Astrocyte of the spinal cord (primary cell): ENCODE measurements at regions not wholly inside any gene's neighbourhood (a gene's known extent, or its start where the extent isn't known, plus 50 kb on each side); places are given as distances from the start of the nearest gene placed in this dataset.
A peak's percentile ranks its signal among the peaks of the same experiment; 100 is the strongest.
"Not testable (repeated sequence)": the region's sequence is repeated elsewhere in the genome, so short reads cannot be mapped to it uniquely, and the experiment has no call there.

Experiments used
- DNase-seq: peaks from one replicate; pipeline ENCODE4 v3.0.0; 2011; ENCODE audit warnings: low read depth, low spot score
- H3K4me3 ChIP-seq: 2 replicates; pipeline ENCODE4 v1.5.1; 2011; ENCODE audit warnings: low read depth, mild to moderate bottlenecking, low read length, moderate library complexity
- CTCF ChIP-seq: IDR thresholded peaks from 2 replicates; pipeline ENCODE4 v1.5.1; 2012; ENCODE audit warnings: low read depth, mild to moderate bottlenecking, low read length, inconsistent platforms
- in situ Hi-C: cut with HindIII; loops from 2 replicates; pipeline ENCODE4 v1.10.0; 2017; ENCODE audit warnings: low sequenced_read_pairs

- in situ Hi-C loops, result no loop called here
- no peak for TF ChIP-seq CTCF
- no peak for DNase-seq
These were observed 80.5 kb upstream of the ADGRA3 start for GRCh38 chr4:22596409-22596808.

GRCh38 chr4:22597471-22597870 lies 81.6 kb upstream of the ADGRA3 start:
- no peak for DNase-seq
- no peak overlapping the region for H3K4me3 ChIP-seq
- no peak for TF ChIP-seq CTCF
- in situ Hi-C loops, result no loop called here

More at GRCh38 chr4:22596409-22596808, 80.5 kb upstream of the ADGRA3 start:
- no peak overlapping the region for H3K4me3 ChIP-seq

DNA sequence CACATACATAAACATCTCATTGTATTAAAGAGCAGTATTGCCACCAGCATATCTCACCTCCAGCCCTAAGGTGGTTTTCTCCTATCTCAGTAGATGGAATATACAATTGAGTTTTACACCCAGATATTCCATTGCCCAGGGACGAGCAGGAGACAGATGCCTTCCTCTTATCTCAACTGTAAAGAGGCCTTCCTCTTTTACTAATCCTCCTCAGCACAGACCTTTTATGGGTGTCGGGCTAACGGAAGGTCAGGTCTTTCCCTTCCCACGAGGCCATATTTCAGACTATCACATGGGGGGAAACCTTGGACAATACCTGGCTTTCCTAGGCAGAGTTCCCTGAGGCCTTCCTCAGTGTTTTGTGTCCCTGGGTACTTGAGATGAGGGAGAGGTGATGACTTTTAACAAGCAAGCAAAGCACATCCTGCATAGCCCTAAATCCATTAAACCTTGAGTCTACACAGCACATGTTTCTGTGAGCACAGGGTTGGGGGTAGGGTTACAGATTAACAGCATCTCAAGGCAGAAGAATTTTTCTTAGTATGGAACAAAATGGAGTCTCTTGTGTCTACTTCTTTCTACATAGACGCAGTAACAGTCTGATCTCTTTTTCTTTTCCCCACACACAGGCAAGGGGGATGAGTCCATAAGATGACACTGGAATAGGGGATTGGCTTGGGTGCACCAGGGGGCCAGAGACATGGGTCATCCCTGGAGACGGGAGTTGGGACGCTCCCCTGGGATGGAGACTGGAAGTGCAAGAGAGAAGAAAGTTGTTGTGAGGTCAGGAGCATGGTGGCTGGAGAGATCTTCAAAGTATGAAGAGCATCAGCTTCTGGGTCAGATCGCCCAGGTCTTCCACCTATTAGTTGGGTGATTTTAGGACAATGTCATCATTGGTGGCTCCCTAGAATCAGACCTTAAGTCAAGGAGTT lies 82.5 kb upstream of the ADGRA3 start:
- DNase-seq, in situ Hi-C loops, H3K4me3 ChIP-seq: not testable (repeated sequence)

GRCh38 chr4:22599228-22599928 lies 83.5 kb upstream of the ADGRA3 start:
- in situ Hi-C loops, DNase-seq, H3K4me3 ChIP-seq: not testable (repeated sequence)

GRCh38 chr4:22599929-22600432 lies 84.1 kb upstream of the ADGRA3 start:
- H3K4me3 ChIP-seq, DNase-seq, in situ Hi-C loops: not testable (repeated sequence)

GRCh38 chr4:22601638-22602037 lies 85.8 kb upstream of the ADGRA3 start:
- in situ Hi-C loops, result not testable (repeated sequence)

GRCh38 chr4:22607382-22607781 lies 85.4 kb upstream of the GBA3 start:
- in situ Hi-C loops, result no loop called here
- H3K4me3 ChIP-seq, result no peak overlapping the region
- peak; percentile 56 for TF ChIP-seq CTCF
- peak; percentile 24 for DNase-seq

More at GRCh38 chr4:22601638-22602037, 85.8 kb upstream of the ADGRA3 start:
- not testable (repeated sequence) for H3K4me3 ChIP-seq, DNase-seq

DNA sequence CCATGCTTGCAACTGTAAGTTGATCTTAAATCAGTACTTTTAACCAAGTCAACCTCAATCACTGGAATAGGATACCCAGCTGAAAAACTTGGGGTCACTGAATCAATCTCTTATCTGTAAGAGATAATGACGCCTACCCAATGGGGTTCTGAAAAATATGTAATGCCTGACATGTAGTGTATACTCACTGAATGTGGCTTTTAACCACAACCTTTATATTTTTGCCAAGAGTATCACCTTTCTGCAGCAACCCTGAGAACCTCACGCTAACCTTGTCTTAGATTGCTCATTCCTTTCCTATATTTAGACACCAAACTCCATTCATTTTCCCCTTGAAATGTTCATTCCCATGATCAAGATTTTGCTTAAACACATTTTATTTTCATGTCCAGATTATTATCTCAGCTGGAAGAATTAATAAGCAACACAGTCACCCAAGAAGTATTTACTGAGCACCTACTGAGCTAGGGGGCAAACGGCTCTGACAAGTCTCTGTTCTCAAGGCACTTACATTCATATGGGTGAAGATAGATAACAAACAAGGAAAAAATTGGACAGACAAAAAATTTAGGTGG lies 82.7 kb upstream of the GBA3 start:
- in situ Hi-C loops, DNase-seq: not testable (repeated sequence)

DNA sequence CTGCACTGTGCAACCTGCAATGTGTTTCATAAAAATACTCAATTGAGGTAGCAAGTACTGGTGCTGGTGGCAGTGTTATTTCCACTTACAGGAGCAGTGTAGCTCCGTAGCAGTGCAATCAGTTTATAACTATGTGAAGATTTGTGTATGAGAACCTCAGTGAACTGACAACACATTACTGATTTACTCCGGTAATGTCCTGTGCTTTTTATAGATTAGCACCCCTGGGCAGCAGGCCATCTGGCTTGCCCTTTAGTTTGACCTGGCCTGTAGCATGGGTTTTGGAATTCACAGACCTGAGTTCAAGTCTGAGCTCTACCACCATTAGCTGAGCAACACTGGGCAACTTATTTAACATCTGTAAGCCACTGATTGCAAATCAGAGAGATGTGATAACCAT lies 78.6 kb upstream of the GBA3 start:
- in situ Hi-C loops, result no loop called here
- no peak overlapping the region for H3K4me3 ChIP-seq
- DNase-seq, result no peak
- TF ChIP-seq CTCF, result no peak

More for the DNA sequence above, 82.7 kb upstream of the GBA3 start:
- not testable (repeated sequence) for H3K4me3 ChIP-seq
